ENCODE measurements at regions not wholly inside any gene's neighbourhood (a gene's known extent, or its start where the extent isn't known, plus 50 kb on each side); places are given as distances from the start of the nearest gene placed in this dataset.

DNA sequence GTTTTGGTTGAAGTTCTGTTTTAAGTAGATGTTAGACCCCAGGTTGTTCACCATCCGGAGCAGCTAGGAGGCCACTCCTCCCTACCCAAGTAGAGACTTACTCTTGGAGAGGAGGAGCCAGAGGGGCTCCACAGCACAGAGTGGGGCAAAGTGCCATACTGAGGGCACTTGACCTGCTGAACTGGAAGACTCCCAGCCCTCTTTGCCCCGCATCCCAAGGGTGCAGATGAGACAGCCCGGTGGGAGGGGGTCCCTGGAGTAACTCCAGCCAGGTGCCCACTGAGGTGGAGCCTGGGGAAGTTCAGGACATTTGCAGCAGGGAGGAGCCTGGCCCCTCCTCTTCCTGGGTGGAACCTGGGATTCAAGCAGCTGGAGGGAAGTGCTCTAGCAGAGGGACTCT lies 102.1 kb upstream of the GPR6 start:
- TF ChIP-seq, protein P1, sequence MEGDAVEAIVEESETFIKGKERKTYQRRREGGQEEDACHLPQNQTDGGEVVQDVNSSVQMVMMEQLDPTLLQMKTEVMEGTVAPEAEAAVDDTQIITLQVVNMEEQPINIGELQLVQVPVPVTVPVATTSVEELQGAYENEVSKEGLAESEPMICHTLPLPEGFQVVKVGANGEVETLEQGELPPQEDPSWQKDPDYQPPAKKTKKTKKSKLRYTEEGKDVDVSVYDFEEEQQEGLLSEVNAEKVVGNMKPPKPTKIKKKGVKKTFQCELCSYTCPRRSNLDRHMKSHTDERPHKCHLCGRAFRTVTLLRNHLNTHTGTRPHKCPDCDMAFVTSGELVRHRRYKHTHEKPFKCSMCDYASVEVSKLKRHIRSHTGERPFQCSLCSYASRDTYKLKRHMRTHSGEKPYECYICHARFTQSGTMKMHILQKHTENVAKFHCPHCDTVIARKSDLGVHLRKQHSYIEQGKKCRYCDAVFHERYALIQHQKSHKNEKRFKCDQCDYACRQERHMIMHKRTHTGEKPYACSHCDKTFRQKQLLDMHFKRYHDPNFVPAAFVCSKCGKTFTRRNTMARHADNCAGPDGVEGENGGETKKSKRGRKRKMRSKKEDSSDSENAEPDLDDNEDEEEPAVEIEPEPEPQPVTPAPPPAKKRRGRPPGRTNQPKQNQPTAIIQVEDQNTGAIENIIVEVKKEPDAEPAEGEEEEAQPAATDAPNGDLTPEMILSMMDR (IDR thresholded peaks at IDR 0.05): no peak
- no peak for TF ChIP-seq EZH2 (IDR thresholded peaks at IDR 0.05; ENCODE audit: borderline replicate concordance, insufficient read depth, low read depth, low read length, poor library complexity, severe bottlenecking)
